ENCODE measurements at regions not wholly inside any gene's neighbourhood (a gene's known extent, or its start where the extent isn't known, plus 50 kb on each side); places are given as distances from the start of the nearest gene placed in this dataset.

DNA sequence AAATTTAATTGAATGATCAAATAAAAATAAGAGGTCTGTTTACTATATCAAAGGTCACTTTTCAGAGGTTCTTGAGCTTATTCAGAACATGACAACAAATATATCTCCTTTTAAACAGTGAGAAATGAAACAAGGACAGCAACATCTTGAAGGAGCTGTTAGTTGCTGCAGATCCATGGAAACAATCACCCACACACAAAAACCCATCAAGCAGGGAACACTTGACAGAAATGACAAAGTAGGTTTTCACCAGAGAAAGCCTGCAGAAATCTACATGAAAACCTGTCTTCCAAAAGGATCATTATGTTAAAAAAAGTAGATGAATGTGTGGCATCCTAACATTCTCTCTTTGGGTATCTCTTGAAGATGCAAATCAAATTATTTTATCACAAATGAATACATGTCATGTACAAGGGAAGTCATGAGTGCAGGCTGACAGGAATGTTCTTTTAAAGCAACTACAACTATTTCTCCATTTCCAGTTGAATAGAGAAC is 203.0 kb downstream of the GRIA2 start:
- H3K9me3 Mint-ChIP-seq (ENCODE audit: unreplicated experiment): peaks cover 20% of the 10 kb centered on the region
- BruUV-seq (replicated peaks): no TSS peak
- intact Hi-C loops (cut with micrococcal nuclease): no loop called here
- H3K36me3 Mint-ChIP-seq (ENCODE audit: insufficient read depth, unreplicated experiment): no peaks in the 10 kb centered on the region
- H3K4me3 Mint-ChIP-seq (ENCODE audit: unreplicated experiment): no peak overlapping the region
- H3K27ac Mint-ChIP-seq (ENCODE audit: low read depth, unreplicated experiment): no peak overlapping the region
- H3K27me3 Mint-ChIP-seq (ENCODE audit: insufficient read depth, unreplicated experiment): no peaks in the 10 kb centered on the region
- no peak for TF ChIP-seq CTCF (IDR thresholded peaks at IDR 0.05; ENCODE audit: unreplicated experiment)
- no peaks in the 10 kb centered on the region for H3K4me1 Mint-ChIP-seq (ENCODE audit: insufficient read depth, unreplicated experiment)
- ChIA-PET POLR2A (no interaction called here), CTCF (interaction anchor here (0.6 kb wide), 1 partner anchor 121 kb away, joined by 3 read pairs; no protein-coding TSS in a partner anchor)
- DNase-seq (ENCODE audit: unreplicated experiment): no peak

DNA sequence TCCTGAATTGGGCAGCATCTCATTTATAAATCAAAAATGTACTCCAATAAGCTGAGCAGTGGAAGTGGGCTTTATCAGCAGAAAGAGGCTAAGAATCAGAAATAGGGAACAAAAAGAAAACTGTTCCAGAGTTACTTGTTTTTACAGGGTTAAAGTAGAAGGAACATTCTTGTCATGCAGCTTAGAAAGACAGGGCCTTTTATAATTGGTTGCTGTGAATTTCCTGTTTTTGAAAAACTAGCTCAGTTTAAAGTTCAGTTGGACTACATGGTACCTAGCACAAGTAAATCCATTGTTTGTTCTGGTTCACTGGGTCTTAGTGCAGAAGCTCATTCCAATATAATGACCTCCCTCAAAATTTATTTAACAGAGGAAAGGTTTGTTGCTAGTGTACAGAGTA is 200.8 kb downstream of the GRIA2 start:
- POLR2A ChIA-PET: no interaction called here
- no peak overlapping the region for H3K4me3 Mint-ChIP-seq (ENCODE audit: unreplicated experiment)
- H3K27ac Mint-ChIP-seq (ENCODE audit: low read depth, unreplicated experiment): no peak overlapping the region
- H3K9me3 Mint-ChIP-seq (ENCODE audit: unreplicated experiment): peaks cover 8% of the 10 kb centered on the region
- DNase-seq (ENCODE audit: unreplicated experiment): no peak
- H3K36me3 Mint-ChIP-seq (ENCODE audit: insufficient read depth, unreplicated experiment): no peaks in the 10 kb centered on the region
- no peak for TF ChIP-seq CTCF (IDR thresholded peaks at IDR 0.05; ENCODE audit: unreplicated experiment)
- no peaks in the 10 kb centered on the region for H3K4me1 Mint-ChIP-seq (ENCODE audit: insufficient read depth, unreplicated experiment)
- intact Hi-C loops (cut with micrococcal nuclease): no loop called here
- CTCF ChIA-PET: interaction anchor here (0.5 to 0.6 kb wide), 2 partner anchors 11 to 116 kb away, joined by 3 to 4 read pairs; no protein-coding TSS in a partner anchor
- no TSS peak for BruUV-seq (replicated peaks)
- H3K27me3 Mint-ChIP-seq (ENCODE audit: insufficient read depth, unreplicated experiment): no peaks in the 10 kb centered on the region

Measured in MCF 10A (cell line).